SK-N-MC (cell line): ENCODE measurements at regions not wholly inside any gene's neighbourhood (a gene's known extent, or its start where the extent isn't known, plus 50 kb on each side); places are given as distances from the start of the nearest gene placed in this dataset.
"Not testable (repeated sequence)": the region's sequence is repeated elsewhere in the genome, so short reads cannot be mapped to it uniquely, and the experiment has no call there.

Source experiments
- EZH2 ChIP-seq: fragments of 200-600 bp; sonication (generic); IDR thresholded peaks from one replicate; pipeline ENCODE4 v1.6.1; 2017; ENCODE audit warnings: antibody characterized with exemption
- FOXP2 ChIP-seq: optimal IDR thresholded peaks from 2 replicates; pipeline ENCODE3; 2011; ENCODE audit warnings: mild to moderate bottlenecking, moderate library complexity; ENCODE audit not compliant: insufficient read depth; ENCODE audit errors: extremely low read length, control extremely low read depth
- POLR2AphosphoS5 ChIP-seq: IDR thresholded peaks from 2 replicates; pipeline ENCODE4 v1.6.1; 2012; ENCODE audit warnings: mild to moderate bottlenecking, low read depth, low read length, borderline replicate concordance

- TF ChIP-seq EZH2, POLR2AphosphoS5, FOXP2: not testable (repeated sequence)
Observed at GRCh38 chr18:28421950-28422349, 245.0 kb upstream of the CDH2 start.
